Femur (tissue), 1 donor: ENCODE measurements at regions not wholly inside any gene's neighbourhood (a gene's known extent, or its start where the extent isn't known, plus 50 kb on each side); places are given as distances from the start of the nearest gene placed in this dataset.

Experiments used
- DNase-seq: peaks from one replicate; pipeline ENCODE4 v3.0.0-alpha.2; 2017

- DNase-seq = no peak
Observed at GRCh38 chr3:86257955-86258641, 732.9 kb downstream of the VGLL3 start.

GRCh38 chr3:86254480-86254879 is 736.5 kb downstream of the VGLL3 start:
- DNase-seq = no peak

GRCh38 chr3:86251781-86252180 is 739.2 kb downstream of the VGLL3 start:
- no peak for DNase-seq

GRCh38 chr3:86249833-86250232 is 741.1 kb downstream of the VGLL3 start:
- no peak for DNase-seq

GRCh38 chr3:86245360-86245759 is 745.6 kb downstream of the VGLL3 start:
- no peak for DNase-seq

GRCh38 chr3:86244905-86245304 is 746.0 kb downstream of the VGLL3 start:
- no peak for DNase-seq

GRCh38 chr3:86239946-86240345 is 751.0 kb downstream of the VGLL3 start:
- no peak for DNase-seq

GRCh38 chr3:86234506-86235254 is 756.3 kb downstream of the VGLL3 start:
- DNase-seq = no peak

- DNase-seq = no peak
Observed at GRCh38 chr3:86230762-86231161, 760.2 kb downstream of the VGLL3 start.

GRCh38 chr3:86229775-86230094 is 761.2 kb downstream of the VGLL3 start:
- DNase-seq = no peak

GRCh38 chr3:86229086-86229774 is 761.7 kb downstream of the VGLL3 start:
- no peak for DNase-seq

GRCh38 chr3:86228101-86228500 is 762.8 kb downstream of the VGLL3 start:
- no peak for DNase-seq

GRCh38 chr3:86225461-86225860 is 765.5 kb downstream of the VGLL3 start:
- no peak for DNase-seq

- no peak for DNase-seq
Observed at GRCh38 chr3:86221601-86222000, 769.3 kb downstream of the VGLL3 start.

GRCh38 chr3:86208772-86209171 is 782.2 kb downstream of the VGLL3 start:
- no peak for DNase-seq

GRCh38 chr3:86182606-86183005 is 808.3 kb downstream of the VGLL3 start:
- DNase-seq = no peak

- DNase-seq = no peak
Observed at GRCh38 chr3:86180696-86181095, 810.3 kb downstream of the VGLL3 start.

GRCh38 chr3:86178095-86178494 is 812.9 kb downstream of the VGLL3 start:
- no peak for DNase-seq

GRCh38 chr3:86176445-86176784 is 814.5 kb downstream of the VGLL3 start:
- DNase-seq = no peak

- DNase-seq = no peak
Observed at GRCh38 chr3:86175593-86176444, 815.1 kb downstream of the VGLL3 start.

- DNase-seq = no peak
Observed at GRCh38 chr3:86175051-86175536, 815.9 kb downstream of the VGLL3 start.

GRCh38 chr3:86173401-86173800 is 817.5 kb downstream of the VGLL3 start:
- no peak for DNase-seq

GRCh38 chr3:86168512-86168911 is 822.4 kb downstream of the VGLL3 start:
- DNase-seq = no peak
